ENCODE measurements at regions not wholly inside any gene's neighbourhood (a gene's known extent, or its start where the extent isn't known, plus 50 kb on each side); places are given as distances from the start of the nearest gene placed in this dataset.

DNA sequence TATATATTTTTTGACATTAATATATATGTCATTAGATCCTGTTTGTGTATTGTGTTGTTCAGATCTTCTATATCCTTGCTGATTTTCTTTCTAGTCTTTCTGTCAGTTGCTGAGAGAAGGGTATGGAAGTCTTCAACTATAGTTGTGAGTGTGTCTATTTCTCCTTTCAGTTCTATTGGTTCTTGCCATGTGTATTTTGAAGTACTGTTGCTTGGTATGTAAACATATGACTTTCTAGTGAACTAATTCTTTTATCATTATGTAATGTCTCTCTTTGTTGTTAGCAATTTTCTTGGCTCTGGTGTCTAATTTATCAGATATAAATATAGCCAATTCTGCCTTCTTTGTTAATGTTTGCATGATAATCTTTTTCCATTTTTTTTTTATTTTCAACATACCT lies 84.3 kb upstream of the CAST start:
- TF ChIP-seq, protein P1, sequence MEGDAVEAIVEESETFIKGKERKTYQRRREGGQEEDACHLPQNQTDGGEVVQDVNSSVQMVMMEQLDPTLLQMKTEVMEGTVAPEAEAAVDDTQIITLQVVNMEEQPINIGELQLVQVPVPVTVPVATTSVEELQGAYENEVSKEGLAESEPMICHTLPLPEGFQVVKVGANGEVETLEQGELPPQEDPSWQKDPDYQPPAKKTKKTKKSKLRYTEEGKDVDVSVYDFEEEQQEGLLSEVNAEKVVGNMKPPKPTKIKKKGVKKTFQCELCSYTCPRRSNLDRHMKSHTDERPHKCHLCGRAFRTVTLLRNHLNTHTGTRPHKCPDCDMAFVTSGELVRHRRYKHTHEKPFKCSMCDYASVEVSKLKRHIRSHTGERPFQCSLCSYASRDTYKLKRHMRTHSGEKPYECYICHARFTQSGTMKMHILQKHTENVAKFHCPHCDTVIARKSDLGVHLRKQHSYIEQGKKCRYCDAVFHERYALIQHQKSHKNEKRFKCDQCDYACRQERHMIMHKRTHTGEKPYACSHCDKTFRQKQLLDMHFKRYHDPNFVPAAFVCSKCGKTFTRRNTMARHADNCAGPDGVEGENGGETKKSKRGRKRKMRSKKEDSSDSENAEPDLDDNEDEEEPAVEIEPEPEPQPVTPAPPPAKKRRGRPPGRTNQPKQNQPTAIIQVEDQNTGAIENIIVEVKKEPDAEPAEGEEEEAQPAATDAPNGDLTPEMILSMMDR (IDR thresholded peaks at IDR 0.05; ENCODE audit: poor library complexity): no peak
- TF ChIP-seq EZH2 (IDR thresholded peaks at IDR 0.05; ENCODE audit: borderline replicate concordance) (no peak), EZH2phosphoT487 (IDR thresholded peaks at IDR 0.05; ENCODE audit: low read depth, severe bottlenecking, unreplicated experiment) (no peak)
